ENCODE measurements at regions not wholly inside any gene's neighbourhood (a gene's known extent, or its start where the extent isn't known, plus 50 kb on each side); places are given as distances from the start of the nearest gene placed in this dataset.
"Not testable (repeated sequence)": the region's sequence is repeated elsewhere in the genome, so short reads cannot be mapped to it uniquely, and the experiment has no call there.

DNA sequence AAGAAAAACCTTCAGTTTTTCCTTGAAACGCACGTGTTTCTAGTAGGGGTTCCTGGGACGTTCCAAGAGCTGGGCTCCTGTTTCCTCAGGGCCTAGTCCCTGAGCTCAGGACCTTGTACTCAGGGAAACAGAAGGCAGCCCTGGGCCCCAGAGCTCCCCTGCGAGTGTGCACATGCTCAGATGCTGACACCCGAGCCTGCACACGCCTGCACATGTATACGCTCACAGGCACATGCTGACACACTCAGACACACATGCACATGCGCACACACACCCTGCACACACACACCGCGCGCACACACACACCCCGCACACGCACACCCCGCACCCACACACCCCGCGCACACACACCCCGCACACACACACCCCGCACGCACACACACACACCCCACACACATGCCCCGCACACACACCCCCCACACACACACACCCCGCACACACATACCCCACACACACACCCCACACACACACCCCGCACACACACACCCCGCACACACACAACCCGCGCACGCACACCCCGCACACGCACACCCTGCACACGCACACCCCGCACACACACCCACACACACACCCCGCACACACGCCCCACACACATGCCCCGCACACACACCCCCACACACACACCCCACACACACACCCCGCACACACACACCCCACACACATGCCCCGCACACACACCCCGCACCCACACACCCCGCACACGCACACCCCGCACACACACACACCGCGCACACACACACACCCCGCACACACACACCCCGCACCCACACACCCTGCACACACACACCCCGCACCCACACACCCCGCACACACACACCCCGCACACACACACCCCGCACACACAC, 52.2 kb downstream of the CALML3 start:
- no peak for DNase-seq (ENCODE audit: low spot score)

DNA sequence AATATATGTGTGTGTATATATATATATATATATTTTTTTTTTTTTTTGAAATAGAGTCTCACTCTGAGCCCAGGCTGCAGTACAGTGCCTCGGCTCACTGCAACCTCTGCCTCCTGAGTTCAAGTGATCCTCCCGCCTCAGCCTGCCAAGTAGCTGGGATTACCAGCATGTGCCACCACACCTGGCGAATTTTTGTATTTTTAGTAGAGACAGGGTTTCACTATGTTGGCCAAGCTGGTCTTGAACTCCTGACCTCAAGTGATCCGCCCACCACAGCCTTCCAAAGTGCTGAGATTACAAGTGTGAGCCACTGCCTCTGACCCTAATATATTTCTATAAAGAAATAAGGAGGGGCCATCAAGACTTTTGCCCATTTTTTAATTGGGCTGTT, 55.3 kb downstream of the CALML3 start:
- not testable (repeated sequence) for DNase-seq (ENCODE audit: low spot score)

DNA sequence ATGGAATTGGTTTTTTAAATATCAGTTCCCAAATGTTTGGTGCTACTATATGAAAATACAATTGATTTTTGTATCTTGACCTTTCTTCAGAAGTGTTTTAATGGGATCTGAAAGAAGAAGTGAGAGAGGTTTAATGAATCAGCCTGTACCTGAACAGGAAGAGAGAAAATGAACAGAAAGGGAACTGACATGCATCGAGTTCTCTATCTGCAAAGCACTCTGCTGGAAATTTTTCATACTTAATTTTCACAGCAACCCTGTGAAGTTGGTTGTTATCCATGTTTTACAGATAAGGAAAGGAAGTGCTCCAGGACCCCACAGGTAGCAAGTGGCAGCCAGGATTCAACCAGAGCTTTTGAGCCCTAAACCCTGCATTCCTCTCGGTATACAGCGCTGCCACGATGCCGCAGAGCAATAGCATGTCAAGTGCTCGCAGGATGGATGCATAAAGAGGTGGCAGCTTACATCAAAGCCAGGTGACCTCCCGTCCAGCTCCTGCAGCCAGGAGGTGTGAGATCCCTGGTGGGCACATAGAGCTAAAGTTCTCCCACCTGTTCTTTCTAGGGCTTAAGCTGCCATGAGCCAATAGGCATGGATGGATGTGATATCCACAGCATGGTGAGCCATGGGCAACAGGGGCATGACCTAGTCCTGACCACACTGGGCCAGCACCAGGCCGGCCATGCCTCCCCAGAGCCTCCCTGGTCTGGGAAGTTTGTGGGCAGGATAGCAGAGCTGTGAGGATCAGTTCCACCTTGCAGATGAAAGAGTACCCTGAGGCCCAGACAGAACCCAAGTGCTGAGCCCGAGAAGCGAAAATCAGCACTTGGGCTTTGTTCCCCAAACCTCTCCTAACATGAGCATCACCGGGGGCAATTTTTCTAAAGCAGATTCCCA, 57.2 kb downstream of the CALML3 start:
- peak; percentile 57 for DNase-seq (ENCODE audit: low spot score)

DNA sequence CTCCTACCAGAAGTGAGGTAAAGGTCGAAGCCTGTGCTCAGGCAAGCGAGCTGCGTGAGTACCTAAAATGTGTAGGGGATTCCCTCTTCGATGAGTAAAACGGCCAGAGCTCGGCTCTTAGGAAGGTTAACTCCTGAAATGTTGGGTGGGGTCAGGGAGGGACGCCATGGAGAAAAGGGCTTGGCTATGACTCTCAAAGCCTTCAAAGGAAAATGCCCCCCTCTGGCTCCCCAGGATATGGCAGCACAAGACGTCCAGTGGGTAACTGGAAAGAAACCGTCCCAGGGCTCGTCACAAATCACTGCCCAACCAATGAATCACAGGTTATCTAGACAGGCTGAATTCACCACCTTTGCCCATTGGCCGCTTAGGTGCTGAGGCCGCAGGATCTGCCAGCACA, 58.0 kb downstream of the CALML3 start:
- peak; percentile 48 for DNase-seq (ENCODE audit: low spot score)

DNA sequence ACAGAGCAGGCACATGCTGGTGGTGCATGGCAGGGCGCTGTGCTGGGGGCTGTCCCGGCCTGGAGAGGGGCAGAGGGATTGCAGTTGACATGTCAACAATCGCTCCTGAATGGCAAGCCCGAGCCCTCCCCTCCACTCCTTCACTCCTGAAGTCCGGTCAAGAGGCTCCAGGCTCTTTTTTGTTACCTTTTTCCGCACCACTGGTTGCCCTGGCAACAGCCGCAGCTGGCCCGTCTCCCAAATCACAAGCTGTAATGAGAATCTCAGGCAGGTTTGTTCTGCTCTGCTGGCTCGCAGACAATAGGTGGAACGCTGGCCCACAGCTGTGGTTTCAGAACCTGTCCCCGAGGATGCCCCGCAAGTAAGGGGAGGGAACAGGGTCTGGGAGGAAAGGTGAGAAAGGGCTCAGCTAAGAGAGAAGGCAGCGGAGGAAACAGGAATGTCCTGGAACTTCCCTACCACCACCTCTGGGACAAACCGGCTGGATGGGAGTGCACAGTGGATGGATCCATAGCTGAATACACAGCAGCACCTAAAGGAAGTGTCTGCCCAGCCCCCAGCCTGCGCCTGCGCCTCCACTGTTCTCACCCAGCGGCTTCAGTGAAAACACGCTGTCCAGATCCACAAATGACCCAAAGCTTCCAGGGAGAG, 58.9 kb downstream of the CALML3 start:
- DNase-seq (ENCODE audit: low spot score), result peak; percentile 30

DNA sequence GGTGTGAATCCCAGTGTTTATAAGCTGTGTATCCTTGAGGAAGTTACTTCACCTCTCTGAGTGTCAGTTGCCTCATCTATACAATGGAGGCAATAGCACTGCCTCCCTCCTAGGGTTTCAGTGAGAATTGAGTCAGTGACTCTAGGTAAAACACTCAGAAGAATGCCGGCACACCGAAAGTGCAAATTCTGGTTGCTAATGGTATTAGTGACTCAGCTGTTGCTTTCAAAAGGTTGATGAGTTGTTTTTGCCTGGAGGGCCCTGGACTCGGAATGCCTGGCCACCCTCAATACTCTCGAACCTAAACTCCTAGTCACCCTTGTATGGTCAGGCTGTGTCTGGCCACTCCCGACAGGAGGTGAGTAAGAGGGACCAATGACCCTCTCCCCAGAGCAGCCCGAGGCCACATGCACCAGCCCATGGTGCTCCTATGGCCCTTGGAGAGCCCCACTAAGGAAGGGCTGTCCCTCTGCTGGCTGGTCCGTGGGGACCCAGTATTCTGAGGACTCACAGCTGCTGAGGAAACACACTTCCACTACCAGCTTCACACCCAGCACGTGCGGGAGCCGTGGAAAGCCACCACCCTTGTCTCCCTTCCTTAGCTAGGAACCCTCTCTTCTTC, 60.2 kb downstream of the CALML3 start:
- DNase-seq (ENCODE audit: low spot score), result no peak

DNA sequence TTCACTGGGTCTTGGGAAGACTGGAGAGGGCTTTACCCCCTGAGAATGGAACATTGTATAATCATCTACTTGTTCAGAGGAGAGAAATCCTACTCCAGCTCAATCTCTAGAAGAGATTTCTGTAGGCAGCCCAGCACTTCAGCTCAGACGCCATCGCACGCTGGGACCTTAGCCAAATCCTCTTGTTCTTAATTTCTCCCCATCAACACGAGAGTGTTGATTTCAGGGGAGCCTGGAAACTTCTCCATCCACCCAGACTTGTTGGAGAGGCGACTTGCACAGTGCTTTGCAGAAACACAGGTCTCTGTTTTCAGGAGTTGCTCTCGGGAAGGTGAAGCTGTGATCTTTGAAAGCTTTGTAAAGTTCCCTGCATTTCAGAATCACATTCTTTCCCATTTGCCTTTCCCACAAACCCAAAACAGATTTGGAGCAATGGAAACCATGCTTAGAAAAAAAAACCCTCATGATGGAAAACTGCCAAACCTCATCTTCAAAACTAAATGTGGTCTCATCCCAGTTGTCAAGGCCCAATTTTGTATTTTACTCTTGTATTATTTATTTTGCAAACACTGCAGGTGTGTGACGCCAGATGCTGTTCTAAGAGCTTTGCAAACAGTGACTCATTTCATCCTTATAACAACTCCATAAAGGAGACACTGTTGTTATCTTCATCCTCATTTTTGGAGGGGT, 60.9 kb downstream of the CALML3 start:
- DNase-seq (ENCODE audit: low spot score), result no peak

DNA sequence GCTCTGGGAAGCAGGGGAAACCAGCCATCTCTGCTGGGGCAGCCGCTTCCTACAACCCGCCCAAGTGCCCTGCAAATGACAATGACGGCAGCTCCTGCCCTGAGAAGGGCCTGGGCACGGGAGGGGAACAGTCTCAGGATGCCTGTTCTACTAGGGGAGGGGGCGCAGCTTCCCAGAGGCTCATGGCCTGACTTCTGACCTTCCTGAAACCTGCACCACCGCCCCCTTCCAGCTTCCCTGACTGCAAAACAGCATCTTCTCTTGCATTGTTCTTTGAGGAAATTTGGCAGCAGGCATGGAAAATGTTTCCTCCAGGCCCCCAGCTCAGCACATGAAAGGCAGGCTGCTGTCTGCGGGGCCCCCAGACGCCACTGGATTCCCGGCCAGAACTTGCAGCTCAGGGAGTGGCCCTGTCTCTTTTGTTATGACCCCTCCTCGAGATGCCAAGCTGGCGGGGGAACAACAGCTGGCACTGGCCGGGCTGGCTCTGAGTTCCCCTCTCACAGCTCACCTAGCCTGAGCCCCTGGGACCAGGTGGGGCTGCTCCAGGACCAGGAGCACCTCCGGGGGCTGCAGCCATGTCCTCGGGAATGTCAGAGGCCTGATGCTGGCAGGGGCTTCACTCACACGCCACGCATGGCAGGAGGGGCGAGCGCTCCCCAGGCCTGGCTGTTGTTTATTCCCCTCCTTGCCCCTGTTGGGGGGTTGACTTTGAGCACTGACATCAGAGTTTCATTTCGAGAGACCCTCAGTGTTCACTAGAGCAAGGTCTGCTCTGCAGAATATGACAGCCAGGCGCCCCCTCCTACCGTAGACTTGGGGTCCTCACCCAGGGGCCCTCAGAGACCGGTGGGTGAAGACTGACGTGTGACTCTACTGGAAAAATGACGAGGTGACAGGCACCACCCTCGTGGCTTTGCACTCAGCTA, 62.7 kb downstream of the CALML3 start:
- no peak for DNase-seq (ENCODE audit: low spot score)

DNA sequence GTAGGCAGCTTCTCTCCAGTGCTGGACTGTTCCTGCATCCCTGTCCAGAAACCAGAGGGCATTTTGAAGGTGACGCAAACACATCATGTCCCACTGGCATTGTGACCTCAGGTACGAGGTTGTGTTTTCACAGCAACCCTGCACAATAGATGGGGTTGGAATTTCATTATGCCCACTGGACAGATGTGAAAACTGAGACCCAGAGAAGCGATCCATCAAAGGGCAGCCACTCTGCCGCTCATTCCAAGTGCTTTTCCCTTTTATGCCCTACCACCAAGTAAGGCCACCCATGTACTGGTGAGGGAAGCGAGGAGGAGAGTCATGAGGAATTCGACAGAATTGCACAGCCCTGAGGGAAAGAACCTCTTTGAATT, 63.3 kb downstream of the CALML3 start:
- no peak for DNase-seq (ENCODE audit: low spot score)

DNA sequence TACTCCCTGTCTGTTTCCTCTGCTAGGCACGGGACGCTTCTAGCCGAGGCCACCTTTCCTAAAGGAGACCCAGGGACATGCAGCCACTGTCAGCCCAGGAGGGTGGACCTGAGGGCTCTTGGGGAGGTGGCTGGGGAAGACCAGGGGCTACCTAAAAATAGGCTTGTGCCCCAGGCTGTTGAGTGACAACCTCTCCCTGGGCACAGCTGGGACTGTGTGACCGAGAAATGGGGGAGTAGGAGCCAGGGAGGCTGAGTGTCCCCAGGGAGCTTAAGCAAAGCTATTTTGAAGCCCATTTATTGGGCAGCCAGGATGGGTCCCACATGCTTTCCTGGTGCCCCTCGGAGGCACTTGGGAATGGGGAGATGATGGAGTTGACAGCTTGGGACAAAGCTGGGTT, 63.8 kb downstream of the CALML3 start:
- DNase-seq (ENCODE audit: low spot score), result no peak
